Endometrial microvascular endothelial cells (primary cell): ENCODE measurements at regions not wholly inside any gene's neighbourhood (a gene's known extent, or its start where the extent isn't known, plus 50 kb on each side); places are given as distances from the start of the nearest gene placed in this dataset.

Source experiments
- in situ Hi-C: cut with HindIII; loops from 2 replicates; pipeline ENCODE4 v1.10.0; 2017; ENCODE audit warnings: low sequenced_read_pairs, low pct_unique_long_range_greater_than_20kb; ENCODE audit errors: inconsistent ontology term

DNA sequence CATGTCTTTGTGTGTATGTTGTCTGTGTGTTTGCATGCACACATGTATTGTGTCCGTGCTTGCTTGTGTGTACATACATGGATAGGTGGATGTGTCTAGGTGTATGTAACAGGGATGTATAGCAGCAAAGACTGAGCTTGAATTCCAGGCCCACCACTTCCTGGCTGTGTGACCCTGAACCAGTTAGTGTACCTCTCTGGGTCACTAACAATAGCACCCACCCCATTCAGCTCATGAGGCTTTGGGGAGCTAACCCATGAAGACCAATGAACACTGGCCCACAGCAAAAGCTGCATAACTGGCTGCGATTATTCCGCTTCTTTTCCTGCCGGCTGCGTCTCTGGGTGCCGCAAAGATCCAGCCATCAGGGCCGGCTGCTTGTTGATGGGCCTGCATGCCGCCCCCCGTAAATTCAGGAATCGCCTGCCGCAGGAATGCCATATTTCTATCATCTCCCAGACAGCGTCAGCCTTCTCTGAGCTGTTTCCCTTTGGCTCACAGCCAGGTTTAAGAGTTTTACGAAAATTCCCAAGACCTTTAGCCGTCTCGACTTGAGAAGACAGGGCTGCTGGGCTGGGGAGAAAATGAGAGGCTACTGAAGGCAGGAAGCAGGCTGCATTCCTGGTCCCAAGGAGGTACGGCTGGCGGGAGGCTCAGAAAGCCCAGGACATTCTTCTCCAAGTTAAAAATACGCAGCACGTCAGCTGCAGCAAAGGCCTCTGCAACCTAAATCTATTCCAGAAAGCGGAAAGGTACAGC is 224.6 kb downstream of the MN1 start:
- in situ Hi-C loops, result no loop called here

DNA sequence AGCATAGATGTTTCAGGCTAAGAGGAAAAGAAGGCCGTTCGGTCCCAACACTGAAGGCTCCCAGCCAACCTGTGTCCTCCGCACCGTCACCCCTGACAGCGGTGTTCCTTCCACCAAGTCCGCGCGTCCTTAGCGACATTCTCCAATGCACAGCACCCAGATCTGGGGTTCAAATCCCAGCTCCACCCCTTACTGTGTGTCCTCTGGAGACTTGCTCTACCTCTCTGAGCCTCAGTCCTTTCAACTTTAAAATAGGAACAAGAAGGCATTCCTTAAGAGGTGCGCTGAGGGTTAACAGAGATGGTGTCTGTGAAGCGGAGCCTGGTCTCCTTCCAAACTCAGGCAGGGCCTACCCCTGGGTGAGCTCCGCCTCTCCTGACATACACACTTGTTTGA is 224.0 kb downstream of the MN1 start:
- in situ Hi-C loops, result no loop called here

GRCh38 chr22:27578937-27579617 is 222.5 kb downstream of the MN1 start:
- in situ Hi-C loops, result no loop called here

- in situ Hi-C loops, result no loop called here
These were observed 221.2 kb downstream of the MN1 start for GRCh38 chr22:27580311-27580897.

DNA sequence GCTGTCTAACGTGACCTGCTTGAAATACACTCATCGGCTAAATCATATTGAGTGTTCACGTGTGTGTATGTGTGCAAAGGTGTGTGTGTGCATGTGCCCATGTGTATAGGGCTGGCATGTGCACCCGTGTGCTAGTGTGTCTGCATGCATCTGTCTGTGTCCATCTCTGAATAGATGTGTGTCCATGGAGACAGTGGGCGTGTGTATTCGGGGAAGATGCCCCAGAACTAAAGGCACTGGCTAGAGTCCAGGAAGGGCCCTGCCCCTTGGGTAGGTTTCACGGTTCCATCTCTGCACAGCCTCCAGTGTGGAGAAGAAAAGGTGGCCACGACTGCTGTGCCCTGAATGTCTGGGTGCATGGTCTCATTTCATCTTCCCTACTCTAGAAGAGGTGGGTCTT is 220.3 kb downstream of the MN1 start:
- in situ Hi-C loops, result no loop called here

- in situ Hi-C loops, result no loop called here
These were observed 219.9 kb downstream of the MN1 start for GRCh38 chr22:27581688-27582087.

GRCh38 chr22:27583856-27584255 is 217.7 kb downstream of the MN1 start:
- in situ Hi-C loops, result no loop called here

DNA sequence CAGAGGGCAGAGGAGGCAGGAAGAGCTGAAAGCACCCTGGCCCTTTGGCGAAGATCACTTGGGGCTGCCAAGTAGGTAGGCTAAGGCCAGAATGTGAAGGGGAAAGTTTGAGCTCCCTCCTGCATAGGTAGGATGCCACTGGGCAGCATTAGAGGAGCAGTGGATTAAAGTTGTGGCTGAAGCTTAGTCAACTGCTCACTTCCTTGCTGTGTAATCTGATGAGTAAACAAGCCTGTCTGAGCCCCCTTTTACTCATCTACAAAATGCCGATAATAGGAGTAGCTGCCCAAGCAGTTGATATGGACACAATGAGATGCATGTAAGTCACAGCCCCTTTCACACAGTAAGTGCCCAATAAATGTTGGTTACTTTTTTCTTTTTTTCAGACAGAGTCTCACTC is 216.4 kb downstream of the MN1 start:
- in situ Hi-C loops, result no loop called here

DNA sequence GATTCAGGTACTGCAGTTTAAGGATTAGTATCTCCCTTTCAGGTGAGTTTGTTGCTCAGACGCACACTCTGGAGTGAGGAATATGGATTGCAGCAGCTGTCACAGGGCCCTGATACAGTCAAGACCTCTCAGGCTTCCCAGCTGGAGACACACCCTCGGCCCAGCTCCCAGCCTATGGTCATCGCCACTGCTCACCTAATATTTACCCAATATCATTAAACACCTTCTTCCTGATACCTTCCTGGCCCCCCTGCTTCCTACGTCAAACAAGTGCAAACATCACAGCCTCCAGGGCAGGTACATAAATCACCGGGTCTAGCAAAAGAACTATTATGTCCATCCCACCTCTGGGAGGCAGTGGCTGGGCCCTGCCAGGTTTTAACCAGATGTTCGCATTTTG is 213.3 kb downstream of the MN1 start:
- in situ Hi-C loops, result no loop called here

- in situ Hi-C loops, result no loop called here
These were observed 212.6 kb downstream of the MN1 start for GRCh38 chr22:27588915-27589314.

GRCh38 chr22:27591060-27591459 is 210.5 kb downstream of the MN1 start:
- in situ Hi-C loops, result no loop called here

DNA sequence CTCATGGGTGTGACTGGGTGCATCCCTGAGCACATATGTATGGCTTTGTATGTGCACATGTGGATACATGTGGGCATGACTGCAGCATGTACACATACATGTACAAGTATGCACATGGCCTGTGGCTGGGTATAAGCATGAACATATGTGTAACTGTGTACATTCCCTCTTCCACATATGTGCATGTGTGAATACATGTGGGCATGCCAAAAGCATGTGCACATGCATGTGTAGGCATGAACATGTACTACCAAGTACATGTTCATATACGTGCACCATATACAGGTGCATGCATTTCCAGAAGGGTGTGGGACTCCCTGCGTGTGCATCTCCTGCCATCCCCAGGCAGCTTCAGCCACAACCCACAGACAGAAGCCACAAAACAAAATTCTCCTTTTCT is 208.2 kb downstream of the MN1 start:
- in situ Hi-C loops, result no loop called here

GRCh38 chr22:27594020-27594419 is 207.5 kb downstream of the MN1 start:
- in situ Hi-C loops, result no loop called here

DNA sequence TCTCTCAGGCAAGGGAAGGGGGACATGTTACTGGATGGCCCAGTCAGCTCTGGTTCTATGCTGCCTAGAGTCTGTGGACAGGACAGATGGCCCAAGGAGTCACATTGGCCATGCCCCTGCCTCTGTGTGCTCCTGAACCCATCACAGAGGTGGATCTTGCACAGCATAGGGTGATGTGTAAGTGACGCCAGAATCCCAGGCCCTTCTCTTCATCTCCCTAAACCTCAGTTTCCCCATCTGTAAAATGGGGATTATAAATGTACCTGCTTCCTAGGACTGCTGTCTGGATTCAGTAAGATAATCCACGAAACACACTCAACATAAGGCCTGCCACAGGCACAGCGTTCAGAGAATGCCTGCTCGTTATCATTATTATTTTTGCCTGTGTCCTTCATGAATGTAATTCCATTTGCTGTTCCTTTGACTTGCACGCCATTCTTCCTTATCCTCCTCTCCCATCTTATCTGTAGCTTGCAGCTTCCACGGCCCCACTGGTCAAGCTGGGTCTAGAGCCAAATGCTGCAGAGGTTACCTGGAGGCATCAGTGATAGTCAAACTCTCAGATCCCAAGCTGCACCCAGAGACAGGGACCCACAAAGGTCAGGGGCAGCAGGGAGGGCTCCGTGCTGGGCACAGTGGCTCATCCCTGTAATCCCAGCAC is 207.0 kb downstream of the MN1 start:
- in situ Hi-C loops, result no loop called here

- in situ Hi-C loops, result no loop called here
These were observed 205.3 kb downstream of the MN1 start for GRCh38 chr22:27596133-27596870.

- in situ Hi-C loops, result no loop called here
These were observed 203.7 kb downstream of the MN1 start for GRCh38 chr22:27597703-27598444.

GRCh38 chr22:27598792-27599191 is 202.8 kb downstream of the MN1 start:
- in situ Hi-C loops, result no loop called here

DNA sequence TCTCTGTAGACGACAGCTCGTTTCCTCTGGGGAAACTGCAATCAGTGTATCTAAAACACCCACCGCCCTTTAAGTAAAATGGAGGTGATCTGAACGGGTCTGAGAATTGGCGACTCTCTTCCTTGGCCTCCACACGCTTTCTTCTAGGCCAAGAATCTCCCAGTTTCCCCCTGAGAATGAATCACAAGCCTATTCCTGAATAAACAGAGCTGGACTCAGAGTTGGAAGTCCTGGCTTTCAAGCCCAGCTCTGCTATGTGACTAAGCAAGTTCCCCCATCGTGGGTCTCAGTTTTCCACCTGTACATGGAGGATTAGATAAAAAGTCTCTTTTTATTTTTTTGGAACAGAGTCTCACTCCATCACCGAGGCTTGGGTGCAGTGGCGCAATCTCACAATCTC is 200.4 kb downstream of the MN1 start:
- in situ Hi-C loops, result no loop called here

DNA sequence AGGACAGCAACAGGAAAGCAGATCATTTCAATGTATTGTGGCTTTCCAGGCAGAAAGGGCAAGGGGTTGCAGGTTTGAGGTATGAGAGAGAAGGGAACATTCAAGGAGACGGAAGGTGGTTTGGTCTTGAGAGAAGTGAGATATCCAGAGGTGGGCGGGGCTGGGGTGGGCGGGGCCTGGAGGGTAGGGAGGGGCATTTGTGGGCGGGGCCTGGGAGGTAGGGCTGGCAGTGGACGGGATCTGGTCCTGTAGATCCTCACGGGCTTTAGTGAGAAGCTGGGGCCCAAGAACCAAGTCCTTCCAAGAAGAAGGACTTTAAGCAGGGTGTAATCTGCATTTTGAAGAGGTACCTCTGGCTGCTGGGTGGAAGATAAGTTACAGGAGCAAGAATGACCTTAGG is 199.2 kb downstream of the MN1 start:
- in situ Hi-C loops, result no loop called here
